ENCODE measurements at regions not wholly inside any gene's neighbourhood (a gene's known extent, or its start where the extent isn't known, plus 50 kb on each side); places are given as distances from the start of the nearest gene placed in this dataset.

- DNase-seq (ENCODE audit: low read depth in 2 of 2): no peak
These were observed 231.3 kb upstream of the DAB1 start for GRCh38 chr1:57655161-57655560.

GRCh38 chr1:57644667-57645066, 220.8 kb upstream of the DAB1 start:
- DNase-seq (ENCODE audit: low read depth in 2 of 2): no peak

GRCh38 chr1:57638239-57638638, 214.4 kb upstream of the DAB1 start:
- DNase-seq (ENCODE audit: low read depth in 2 of 2): no peak

- no peak for DNase-seq (ENCODE audit: low read depth in 2 of 2)
These were observed 213.3 kb upstream of the DAB1 start for GRCh38 chr1:57637155-57637554.

- no peak for DNase-seq (ENCODE audit: low read depth in 2 of 2)
These were observed 210.0 kb upstream of the DAB1 start for GRCh38 chr1:57633881-57634280.

GRCh38 chr1:57633056-57633455, 209.2 kb upstream of the DAB1 start:
- no peak for DNase-seq (ENCODE audit: low read depth in 2 of 2)

GRCh38 chr1:57632401-57632800, 208.5 kb upstream of the DAB1 start:
- no peak for DNase-seq (ENCODE audit: low read depth in 2 of 2)

GRCh38 chr1:57627612-57628011, 203.8 kb upstream of the DAB1 start:
- DNase-seq (ENCODE audit: low read depth in 2 of 2): no peak

- no peak for DNase-seq (ENCODE audit: low read depth in 2 of 2)
These were observed 200.1 kb upstream of the DAB1 start for GRCh38 chr1:57623791-57624538.

GRCh38 chr1:57623039-57623790, 199.4 kb upstream of the DAB1 start:
- DNase-seq (ENCODE audit: low read depth in 2 of 2): no peak

GRCh38 chr1:57621776-57622175, 197.9 kb upstream of the DAB1 start:
- DNase-seq (ENCODE audit: low read depth in 2 of 2): no peak

GRCh38 chr1:57620605-57621004, 196.7 kb upstream of the DAB1 start:
- no peak for DNase-seq (ENCODE audit: low read depth in 2 of 2)

- no peak for DNase-seq (ENCODE audit: low read depth in 2 of 2)
These were observed 193.1 kb upstream of the DAB1 start for GRCh38 chr1:57616921-57617320.

GRCh38 chr1:57615956-57616355, 192.1 kb upstream of the DAB1 start:
- DNase-seq (ENCODE audit: low read depth in 2 of 2): no peak

GRCh38 chr1:57612833-57613232, 189.0 kb upstream of the DAB1 start:
- no peak for DNase-seq (ENCODE audit: low read depth in 2 of 2)

GRCh38 chr1:57605933-57606332, 182.1 kb upstream of the DAB1 start:
- DNase-seq (ENCODE audit: low read depth in 2 of 2): no peak

GRCh38 chr1:57603696-57604095, 179.8 kb upstream of the DAB1 start:
- no peak for DNase-seq (ENCODE audit: low read depth in 2 of 2)

- DNase-seq (ENCODE audit: low read depth in 2 of 2): no peak
These were observed 176.6 kb upstream of the DAB1 start for GRCh38 chr1:57600424-57600823.

GRCh38 chr1:57599236-57599994, 175.6 kb upstream of the DAB1 start:
- no peak for DNase-seq (ENCODE audit: low read depth in 2 of 2)

- no peak for DNase-seq (ENCODE audit: low read depth in 2 of 2)
These were observed 173.2 kb upstream of the DAB1 start for GRCh38 chr1:57597036-57597435.

GRCh38 chr1:57594002-57594401, 170.1 kb upstream of the DAB1 start:
- DNase-seq (ENCODE audit: low read depth in 2 of 2): no peak

- DNase-seq (ENCODE audit: low read depth in 2 of 2): no peak
These were observed 168.0 kb upstream of the DAB1 start for GRCh38 chr1:57591842-57592241.

- DNase-seq (ENCODE audit: low read depth in 2 of 2): no peak
These were observed 167.1 kb upstream of the DAB1 start for GRCh38 chr1:57590978-57591377.

Data from stimulated activated CD8-positive, alpha-beta memory T cell treated with anti-CD3 and anti-CD28 coated beads, Interleukin-2, amount 100 ng/mL, for 48 hours (primary cell).